Thymus (tissue), 11 donors: ENCODE measurements at regions not wholly inside any gene's neighbourhood (a gene's known extent, or its start where the extent isn't known, plus 50 kb on each side); places are given as distances from the start of the nearest gene placed in this dataset.
"Not testable (repeated sequence)": the region's sequence is repeated elsewhere in the genome, so short reads cannot be mapped to it uniquely, and the experiment has no call there.

Source experiments
- DNase-seq, 9 donors: peaks; one replicate each; pipeline ENCODE4 v3.0.0-alpha.2; 2013; ENCODE audit warnings: low spot score in 9 of 9, low read depth in 6 of 9, missing footprints in 1 of 9
- H3K27ac ChIP-seq, 2 donors: one replicate each; pipeline ENCODE4 v1.5.1; 2013; ENCODE audit warnings: control low read depth in 1 of 2, low read depth in 1 of 2, low read length in 1 of 2, mild to moderate bottlenecking in 1 of 2, moderate library complexity in 1 of 2
- H3K27me3 ChIP-seq, 2 donors: one replicate each; pipeline ENCODE4 v1.5.1; 2013; ENCODE audit warnings: low read length in 1 of 2; ENCODE audit not compliant: control insufficient read depth in 2 of 2, insufficient read depth in 1 of 2
- H3K36me3 ChIP-seq, 2 donors: one replicate each; pipeline ENCODE4 v1.5.1; 2013; ENCODE audit warnings: low read length in 1 of 2, mild to moderate bottlenecking in 1 of 2, moderate library complexity in 1 of 2; ENCODE audit not compliant: control insufficient read depth in 2 of 2, insufficient read depth in 2 of 2
- H3K4me1 ChIP-seq, 2 donors: one replicate each; pipeline ENCODE4 v1.5.1; 2013; ENCODE audit warnings: low read length in 2 of 2; ENCODE audit not compliant: control insufficient read depth in 2 of 2, insufficient read depth in 2 of 2
- H3K4me3 ChIP-seq, 2 donors: one replicate each; pipeline ENCODE4 v1.5.1; 2013; ENCODE audit warnings: low read length in 2 of 2, control low read depth in 1 of 2, mild to moderate bottlenecking in 1 of 2
- H3K9me3 ChIP-seq, 2 donors: one replicate each; pipeline ENCODE4 v1.5.1; 2013; ENCODE audit warnings: low read length in 1 of 2, mild to moderate bottlenecking in 1 of 2; ENCODE audit not compliant: control insufficient read depth in 2 of 2, insufficient read depth in 1 of 2
- WGBS: extraction: QIAGEN DNeasy Blood & Tissue Kit; methylation state at CpG from one replicate; pipeline ENCODE4 v1.1.7; 2013; 5-methylcytosine and 5-hydroxymethylcytosine counted together
- donor health status: healthy.

- H3K4me3 ChIP-seq, result no peak overlapping the region
- H3K27ac ChIP-seq, result no peak overlapping the region
- no peaks in the 10 kb centered on the region for H3K27me3 ChIP-seq
- H3K4me1 ChIP-seq, result no peaks in the 10 kb centered on the region
- no peaks in the 10 kb centered on the region for H3K36me3 ChIP-seq
- 97% methylated on average over 2 of the region's 2 CpGs for WGBS
- H3K9me3 ChIP-seq, result no peaks in the 10 kb centered on the region
- no peak for DNase-seq
Measured at GRCh38 chr2:20499387-20499786, 52.5 kb downstream of the RHOB start.

GRCh38 chr2:20501974-20502373 is 55.1 kb downstream of the RHOB start:
- WGBS, result 91% methylated on average over 4 of the region's 4 CpGs
- Histone ChIP-seq H3K27ac (no peak overlapping the region), H3K4me1 (no peaks in the 10 kb centered on the region), H3K27me3 (no peaks in the 10 kb centered on the region), H3K9me3 (no peaks in the 10 kb centered on the region), H3K36me3 (no peaks in the 10 kb centered on the region), H3K4me3 (no peak overlapping the region)
- DNase-seq, result no peak

- not testable (repeated sequence) for H3K27ac ChIP-seq, H3K9me3 ChIP-seq, DNase-seq, H3K36me3 ChIP-seq, H3K4me3 ChIP-seq, H3K27me3 ChIP-seq, H3K4me1 ChIP-seq
- 94% methylated on average over 12 of the region's 12 CpGs for WGBS
Measured at GRCh38 chr2:20502496-20502895, 55.6 kb downstream of the RHOB start.

- Histone ChIP-seq H3K4me3 (no peak overlapping the region), H3K36me3 (no peaks in the 10 kb centered on the region), H3K9me3 (no peaks in the 10 kb centered on the region), H3K27me3 (no peaks in the 10 kb centered on the region), H3K4me1 (no peaks in the 10 kb centered on the region), H3K27ac (no peak overlapping the region)
- DNase-seq, result no peak
Measured at GRCh38 chr2:20504174-20504573, 57.3 kb downstream of the RHOB start.

- H3K4me1 ChIP-seq, result no peaks in the 10 kb centered on the region
- H3K9me3 ChIP-seq, result no peaks in the 10 kb centered on the region
- H3K27ac ChIP-seq, result no peak overlapping the region
- H3K27me3 ChIP-seq, result no peaks in the 10 kb centered on the region
- no peak overlapping the region for H3K4me3 ChIP-seq
- DNase-seq, result no peak
- no peaks in the 10 kb centered on the region for H3K36me3 ChIP-seq
- 94% methylated on average over 4 of the region's 4 CpGs for WGBS
Measured at GRCh38 chr2:20506201-20506685, 59.4 kb downstream of the RHOB start.

GRCh38 chr2:20507166-20507692 is 60.4 kb downstream of the RHOB start:
- Histone ChIP-seq H3K27ac (no peak overlapping the region), H3K9me3 (no peaks in the 10 kb centered on the region), H3K4me3 (no peak overlapping the region), H3K4me1 (no peaks in the 10 kb centered on the region), H3K36me3 (no peaks in the 10 kb centered on the region), H3K27me3 (no peaks in the 10 kb centered on the region)
- DNase-seq, result no peak
- 46% methylated on average over 5 of the region's 5 CpGs for WGBS

- Histone ChIP-seq H3K27ac (no peak overlapping the region), H3K4me1 (no peaks in the 10 kb centered on the region), H3K36me3 (no peaks in the 10 kb centered on the region), H3K27me3 (no peaks in the 10 kb centered on the region), H3K9me3 (no peaks in the 10 kb centered on the region), H3K4me3 (no peak overlapping the region)
- DNase-seq, result no peak
Measured at GRCh38 chr2:20507711-20508110, 60.8 kb downstream of the RHOB start.

GRCh38 chr2:20509301-20509769 is 62.5 kb downstream of the RHOB start:
- WGBS, result 94% methylated on average over 6 of the region's 6 CpGs
- H3K9me3 ChIP-seq, result no peaks in the 10 kb centered on the region
- H3K36me3 ChIP-seq, result no peaks in the 10 kb centered on the region
- no peak overlapping the region for H3K4me3 ChIP-seq
- DNase-seq, result no peak
- H3K27me3 ChIP-seq, result no peaks in the 10 kb centered on the region
- H3K27ac ChIP-seq, result no peak overlapping the region
- H3K4me1 ChIP-seq, result no peaks in the 10 kb centered on the region

GRCh38 chr2:20509770-20510490 is 63.1 kb downstream of the RHOB start:
- no peak for DNase-seq
- Histone ChIP-seq H3K4me1 (no peaks in the 10 kb centered on the region), H3K27ac (no peak overlapping the region), H3K4me3 (no peak overlapping the region), H3K9me3 (no peaks in the 10 kb centered on the region), H3K27me3 (no peaks in the 10 kb centered on the region), H3K36me3 (no peaks in the 10 kb centered on the region)
- WGBS, result 78% methylated on average over 15 of the region's 15 CpGs
